ENCODE measurements at regions not wholly inside any gene's neighbourhood (a gene's known extent, or its start where the extent isn't known, plus 50 kb on each side); places are given as distances from the start of the nearest gene placed in this dataset.

DNA sequence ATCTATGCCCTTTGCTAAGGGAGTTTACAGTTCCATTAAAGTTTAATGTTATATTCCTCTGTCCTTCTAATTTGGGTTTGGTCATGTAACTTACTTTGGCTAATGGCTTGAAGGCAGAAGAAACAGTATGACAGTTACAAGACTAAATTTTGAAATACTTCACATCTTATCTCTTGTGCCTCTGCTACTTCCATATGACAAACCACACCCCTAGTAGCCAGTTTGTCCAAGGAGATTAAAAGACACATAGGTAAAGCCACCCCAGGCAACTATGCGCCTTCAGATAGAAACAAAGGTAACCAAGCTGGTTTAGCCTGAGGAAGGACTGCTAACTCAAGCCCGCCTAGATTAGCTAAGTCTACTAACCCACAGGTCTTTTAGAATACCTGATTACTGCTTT is 273.4 kb upstream of the MIR17HG start:
- no peak for DNase-seq (ENCODE audit: low read depth in 2 of 2)

DNA sequence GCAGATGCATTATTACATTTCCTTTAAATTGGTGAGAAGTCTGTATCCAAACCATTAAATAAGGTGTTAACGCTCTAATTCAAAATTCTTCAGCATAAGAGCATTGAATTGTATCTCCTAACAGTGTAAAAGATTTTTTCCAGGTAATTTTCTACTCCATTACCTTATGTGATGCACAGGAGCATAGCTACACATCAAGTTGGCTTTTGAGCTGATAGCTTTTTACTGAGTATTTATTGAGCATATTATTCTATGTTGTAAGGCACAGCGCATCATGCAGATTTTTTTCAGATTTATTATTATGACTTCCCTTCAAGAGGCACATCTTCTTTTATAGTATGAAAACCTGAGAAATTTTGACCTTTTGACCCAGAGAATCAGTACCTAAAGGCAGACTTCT is 270.7 kb upstream of the MIR17HG start:
- no peak for DNase-seq (ENCODE audit: low read depth in 2 of 2)

DNA sequence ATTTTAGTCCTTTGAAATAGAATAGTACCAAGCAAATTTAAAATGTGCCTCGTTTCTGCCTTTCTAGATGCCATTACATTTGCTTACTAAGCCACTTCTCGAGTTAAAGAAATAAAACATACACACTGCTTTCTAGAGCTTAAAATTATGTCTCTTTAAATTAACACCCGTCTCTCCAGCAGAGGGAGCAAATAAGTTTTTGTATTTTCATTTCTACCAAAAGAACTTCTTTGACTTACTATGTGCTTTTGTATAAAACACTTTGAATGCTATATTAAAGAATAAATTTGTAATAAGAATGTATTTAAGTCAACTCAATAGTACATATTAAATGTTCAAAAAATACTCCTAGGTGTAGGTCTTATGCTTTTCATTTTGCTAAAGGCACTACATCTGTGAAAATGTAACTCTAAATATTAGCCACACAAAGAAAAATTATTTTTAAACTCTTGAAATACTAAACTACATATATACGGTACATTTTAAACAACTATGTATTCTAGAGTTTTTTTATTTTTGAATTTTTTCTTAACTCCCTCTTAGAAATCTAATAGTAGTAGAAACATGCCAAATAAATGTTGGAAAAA is 269.3 kb upstream of the MIR17HG start:
- no peak for DNase-seq (ENCODE audit: low read depth in 2 of 2)

DNA sequence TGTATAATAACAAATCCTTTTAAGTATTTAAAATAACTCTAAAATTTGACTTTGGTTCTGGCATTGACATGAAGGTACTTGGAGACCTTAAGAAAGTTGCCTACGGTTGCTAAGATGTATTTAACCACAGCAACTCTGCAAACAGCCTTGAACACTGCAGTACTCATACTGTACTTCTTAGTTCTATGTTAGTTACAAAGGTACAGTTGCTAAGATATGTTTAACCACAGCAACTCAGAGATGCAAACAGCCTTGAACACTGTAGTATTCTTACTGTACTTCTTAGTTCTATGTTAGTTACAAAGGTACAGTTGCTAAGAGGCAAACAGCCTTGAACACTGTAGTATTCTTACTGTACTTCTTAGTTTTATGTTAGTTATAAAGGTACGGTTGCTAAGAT is 268.3 kb upstream of the MIR17HG start:
- DNase-seq (ENCODE audit: low read depth in 2 of 2): no peak

DNA sequence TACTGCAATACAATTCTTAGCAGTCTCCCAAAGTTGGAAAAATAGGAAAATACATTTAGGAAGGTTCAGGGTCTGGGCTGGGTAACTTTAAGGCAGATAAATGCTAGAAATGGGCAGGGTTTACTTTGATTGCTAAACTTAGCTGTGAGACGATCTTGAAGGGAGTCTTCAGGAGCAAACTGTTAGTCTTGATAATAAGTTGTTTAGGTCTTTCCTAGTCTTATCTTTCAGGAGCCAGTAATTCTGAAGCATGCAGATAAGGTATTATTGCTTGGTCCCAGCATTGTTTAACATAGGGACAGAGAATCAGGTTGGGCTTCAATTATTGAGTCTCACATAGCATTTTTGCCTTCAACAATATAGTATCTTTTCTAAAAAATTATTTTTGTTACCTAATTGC is 262.4 kb upstream of the MIR17HG start:
- no peak for DNase-seq (ENCODE audit: low read depth in 2 of 2)

DNA sequence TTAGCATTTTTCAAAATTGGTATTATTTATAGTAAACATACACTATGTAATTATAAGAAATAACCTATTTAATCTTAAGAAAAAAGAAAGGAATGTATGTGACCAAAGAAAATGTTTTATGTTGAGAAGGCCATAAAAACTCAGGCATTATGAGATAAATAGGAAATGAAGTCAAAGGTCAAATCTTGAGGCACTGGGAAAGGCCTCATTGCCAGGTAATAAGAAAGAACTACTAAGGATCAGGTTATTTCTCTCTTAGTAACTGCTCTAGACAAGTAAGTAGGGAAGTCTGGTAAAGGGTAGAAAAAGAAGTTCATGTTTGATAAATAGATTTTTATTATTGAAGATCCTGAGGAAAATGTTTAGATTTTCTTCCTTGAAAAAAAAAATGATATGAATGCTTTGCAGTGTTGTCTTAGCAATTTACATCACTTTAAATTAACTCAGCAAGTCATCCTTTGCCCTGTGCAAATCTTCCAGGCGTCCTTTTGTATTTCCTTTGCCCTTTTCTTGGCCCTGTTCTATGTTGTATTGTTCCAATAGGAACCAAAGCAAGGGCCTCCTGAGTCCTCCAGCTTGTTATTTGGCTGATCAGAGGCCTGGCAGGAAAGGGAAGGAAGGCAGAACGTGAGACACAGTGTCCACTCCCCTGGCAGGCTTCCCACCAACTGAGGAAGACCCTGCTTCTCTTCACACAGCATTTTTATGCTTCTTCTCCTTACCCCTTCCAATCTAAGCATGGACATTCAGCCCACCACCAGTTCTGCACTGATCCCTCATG is 260.4 kb upstream of the MIR17HG start:
- DNase-seq (ENCODE audit: low read depth in 2 of 2): no peak

DNA sequence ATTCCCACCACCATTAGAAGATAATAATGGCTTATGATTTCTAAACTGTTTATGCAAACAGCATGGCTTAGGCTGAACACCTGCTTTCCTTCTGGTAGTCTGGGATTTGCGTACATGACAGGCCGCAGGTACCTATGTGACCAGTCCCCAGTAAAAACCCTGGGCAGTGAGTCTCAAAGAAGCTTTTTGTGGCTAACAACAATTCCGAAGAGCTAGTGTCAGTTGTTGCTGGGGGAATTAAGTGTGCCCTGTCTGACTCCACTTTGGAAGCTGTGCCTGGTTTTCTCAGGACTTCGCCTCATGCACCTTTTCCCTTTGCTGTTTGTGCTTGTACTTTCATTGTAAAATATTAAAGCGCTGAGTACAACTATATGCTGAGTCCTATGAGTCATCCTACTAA is 250.2 kb upstream of the MIR17HG start:
- no peak for DNase-seq (ENCODE audit: low read depth in 2 of 2)

DNA sequence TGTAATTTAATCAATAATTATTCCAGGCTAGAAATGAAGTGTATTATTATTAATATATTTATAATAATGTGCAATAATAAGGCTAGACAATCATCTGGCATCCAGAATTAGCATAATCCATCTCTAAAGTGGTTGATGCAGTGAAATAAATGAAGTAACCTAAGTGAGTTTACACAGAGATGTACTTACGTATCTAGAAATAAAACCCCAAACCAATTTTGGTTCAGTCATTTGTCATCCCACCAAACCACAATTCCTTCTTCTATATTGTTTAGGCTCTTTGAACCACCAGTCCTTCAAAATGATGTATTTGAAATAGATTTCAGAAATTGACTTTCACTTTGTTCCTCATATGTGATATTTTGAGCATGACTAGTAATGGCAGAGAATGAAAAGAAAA is 247.6 kb upstream of the MIR17HG start:
- DNase-seq (ENCODE audit: low read depth in 2 of 2): no peak

DNA sequence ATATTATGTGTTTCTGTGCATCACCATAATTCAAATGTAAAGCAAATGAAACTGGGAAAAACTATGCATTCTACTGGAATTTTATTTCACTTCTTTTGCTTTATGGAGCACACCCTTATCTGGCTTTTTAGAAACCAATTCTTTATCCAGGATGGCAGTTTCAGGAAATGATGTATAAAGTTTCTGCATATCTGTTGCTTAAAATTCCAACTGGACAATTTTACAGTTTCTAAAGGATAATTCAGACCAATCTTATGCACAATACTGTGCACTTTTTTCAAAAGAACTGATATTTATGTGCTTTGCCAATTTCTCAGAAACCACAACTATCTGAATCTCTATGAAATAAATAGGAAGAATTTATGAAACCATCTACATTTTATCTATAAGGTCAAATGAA is 246.5 kb upstream of the MIR17HG start:
- no peak for DNase-seq (ENCODE audit: low read depth in 2 of 2)

DNA sequence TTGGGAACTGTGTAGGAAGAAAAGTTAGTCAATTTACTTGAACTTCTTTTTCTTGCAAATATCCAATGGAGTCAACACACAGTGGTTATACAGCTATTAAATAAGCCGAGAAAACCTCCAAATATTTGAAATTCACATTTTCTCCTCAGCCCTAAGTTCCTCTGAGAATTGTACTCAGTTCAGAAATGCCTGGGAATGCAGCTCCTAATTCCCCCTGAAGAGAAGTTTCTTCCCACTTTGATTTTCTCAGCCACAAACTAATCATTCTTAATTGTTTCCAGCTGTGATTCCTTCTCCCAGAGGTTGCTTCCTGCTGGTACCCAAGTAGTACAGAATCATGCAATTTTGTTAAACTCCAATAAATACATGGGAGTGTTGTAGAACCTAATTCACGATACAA is 246.1 kb upstream of the MIR17HG start:
- no peak for DNase-seq (ENCODE audit: low read depth in 2 of 2)

DNA sequence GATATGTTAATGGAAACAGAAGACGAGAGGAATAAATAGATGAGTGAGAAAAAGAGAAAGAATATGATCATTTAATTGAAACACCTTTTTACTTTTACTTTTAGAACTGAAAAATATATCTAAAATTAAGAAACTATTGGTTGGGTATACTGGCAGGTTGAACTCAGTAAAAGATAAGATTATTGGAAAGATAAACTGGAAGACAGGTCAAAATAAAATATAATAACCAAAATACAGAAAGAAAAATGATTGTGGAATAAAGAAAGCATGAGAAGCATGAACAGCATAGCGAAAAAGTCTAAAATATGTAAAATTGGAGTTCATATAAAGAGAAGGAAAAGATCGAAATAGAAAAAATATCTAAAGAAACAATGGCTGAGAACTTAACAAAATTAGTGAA is 242.2 kb upstream of the MIR17HG start:
- DNase-seq (ENCODE audit: low read depth in 2 of 2): no peak

DNA sequence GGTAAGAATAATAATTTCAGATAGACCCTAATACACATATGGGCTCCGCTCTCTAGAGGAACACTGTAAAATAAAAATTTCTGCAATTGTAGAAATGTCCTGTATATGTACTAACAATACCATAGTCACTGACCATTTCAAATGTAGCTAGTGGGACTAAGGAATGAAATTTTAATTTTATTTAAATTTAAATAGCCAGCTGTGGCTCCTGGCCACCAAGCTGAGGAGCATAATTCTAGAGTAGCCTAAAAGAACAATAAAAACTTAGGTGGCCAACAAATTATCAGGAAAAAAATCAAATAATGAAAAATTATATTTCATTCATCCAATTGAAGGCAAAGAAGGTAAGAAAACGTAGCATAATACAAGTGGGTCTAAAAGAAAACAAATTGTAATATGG is 240.9 kb upstream of the MIR17HG start:
- no peak for DNase-seq (ENCODE audit: low read depth in 2 of 2)

DNA sequence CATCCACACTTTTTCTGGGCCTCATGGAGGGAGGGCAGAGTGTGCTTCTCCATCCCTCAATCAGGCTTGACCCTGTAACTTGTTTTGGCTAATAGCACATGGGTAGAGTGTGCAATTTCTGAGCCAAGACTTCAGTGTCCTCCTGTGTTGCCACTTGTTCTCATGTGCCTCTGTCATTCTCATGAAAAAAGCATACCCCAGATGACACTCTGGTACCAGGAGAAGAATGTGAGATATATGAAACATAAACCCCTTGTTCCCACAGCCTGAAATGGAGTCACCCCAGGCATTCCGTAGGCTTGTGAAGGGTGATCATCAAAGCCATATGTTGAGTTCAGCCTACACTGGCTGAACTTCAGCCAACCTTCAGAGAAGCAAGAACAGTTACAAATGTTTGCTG is 239.2 kb upstream of the MIR17HG start:
- DNase-seq (ENCODE audit: low read depth in 2 of 2): no peak

DNA sequence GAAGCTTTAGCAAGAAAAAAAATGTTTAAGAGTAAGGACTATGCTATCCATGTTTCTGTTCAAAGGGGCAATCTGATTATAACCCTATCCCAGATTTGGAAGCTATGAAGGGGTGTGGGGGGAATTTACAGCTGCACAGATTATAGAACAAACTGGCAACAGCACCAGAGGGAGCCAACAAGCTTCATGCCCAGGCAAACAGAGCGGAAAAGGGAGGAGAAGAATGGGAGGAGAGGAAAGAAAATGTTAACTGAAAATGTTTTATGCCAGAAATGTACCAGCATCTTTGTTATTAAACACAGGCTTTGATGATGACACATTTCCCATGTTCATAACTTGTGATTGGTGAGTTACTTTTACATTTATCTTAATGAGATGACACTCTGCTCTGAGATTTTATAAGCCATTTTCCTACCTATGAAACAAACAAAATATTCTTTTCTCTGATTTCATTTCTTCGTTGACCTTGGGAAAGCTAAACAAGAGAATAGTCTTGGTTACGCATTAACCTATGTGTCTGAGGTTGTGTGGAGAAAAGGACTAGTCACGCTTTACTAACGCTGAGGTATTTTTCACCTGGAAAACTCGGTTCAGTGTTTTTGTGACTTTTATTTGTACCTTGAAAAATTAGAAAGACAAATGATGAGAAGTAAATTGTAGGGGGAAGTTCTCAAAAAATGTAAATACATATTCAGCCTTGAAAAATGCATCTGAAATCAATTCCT is 235.8 kb upstream of the MIR17HG start:
- no peak for DNase-seq (ENCODE audit: low read depth in 2 of 2)

DNA sequence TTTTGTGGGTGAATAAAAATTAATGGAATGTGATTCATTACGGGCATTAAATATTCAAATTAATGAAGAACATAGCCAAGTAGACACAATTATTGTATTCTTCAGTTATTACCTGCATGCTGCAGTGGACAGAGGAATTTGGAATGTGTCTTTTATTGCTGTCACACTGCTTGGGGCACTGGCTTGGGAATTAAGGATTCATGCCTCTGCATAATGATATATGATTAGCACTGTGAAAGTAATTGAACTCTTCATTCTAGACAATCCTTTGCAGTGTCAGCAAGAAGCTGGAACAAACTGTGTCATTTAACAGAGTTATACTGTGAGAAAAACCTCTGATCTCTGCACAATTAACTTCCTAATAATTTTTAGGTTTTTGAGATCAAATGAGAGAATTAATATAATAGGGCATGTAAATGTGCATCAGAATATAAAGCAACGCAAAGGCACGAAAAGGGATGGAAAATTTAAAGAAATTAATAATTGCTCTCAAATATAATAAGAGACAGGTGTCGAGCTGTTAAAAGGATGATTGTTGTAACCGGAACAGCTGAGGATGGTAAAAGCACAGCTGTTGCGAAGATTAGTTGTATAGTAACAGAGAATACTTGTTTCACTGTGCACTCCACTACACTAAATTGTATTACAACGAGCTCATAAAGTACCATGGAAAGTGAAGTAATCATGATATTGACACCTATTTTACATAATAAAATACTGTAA is 235.1 kb upstream of the MIR17HG start:
- no peak for DNase-seq (ENCODE audit: low read depth in 2 of 2)

DNA sequence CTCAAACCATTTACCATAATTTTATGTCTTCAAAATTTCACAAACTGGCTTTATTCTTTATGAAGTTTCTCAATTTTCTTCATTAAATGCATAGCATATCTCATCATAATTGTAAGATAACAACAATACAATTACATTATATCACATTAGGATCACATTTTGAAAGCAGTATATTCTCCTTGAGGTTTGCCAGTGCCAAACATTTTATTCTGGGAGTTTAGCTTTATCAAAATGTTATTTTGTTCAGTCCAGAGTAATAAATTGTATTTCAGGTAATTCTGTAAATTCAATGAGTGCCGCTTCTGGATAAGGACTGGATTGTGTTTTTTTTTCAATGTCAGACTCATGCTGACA is 234.6 kb upstream of the MIR17HG start:
- DNase-seq (ENCODE audit: low read depth in 2 of 2): no peak

DNA sequence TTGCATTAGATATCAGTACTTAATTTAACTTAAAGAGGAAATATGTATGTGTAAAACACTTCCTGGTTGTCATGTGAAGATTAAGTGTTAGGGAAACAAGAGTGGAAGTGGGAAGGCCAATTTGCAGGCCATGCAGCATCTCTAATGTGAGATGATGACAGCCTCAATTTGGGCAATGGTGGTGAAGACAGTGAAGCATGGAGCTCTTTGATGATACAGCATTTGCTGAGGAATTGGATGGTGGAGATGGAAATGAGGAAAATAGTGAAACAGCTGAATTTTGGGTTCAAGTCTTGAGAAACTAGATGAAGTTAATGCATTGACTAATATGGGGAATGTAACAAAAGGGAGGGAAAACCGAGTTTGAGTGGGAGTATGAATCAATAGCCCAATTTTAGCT is 231.7 kb upstream of the MIR17HG start:
- DNase-seq (ENCODE audit: low read depth in 2 of 2): no peak

DNA sequence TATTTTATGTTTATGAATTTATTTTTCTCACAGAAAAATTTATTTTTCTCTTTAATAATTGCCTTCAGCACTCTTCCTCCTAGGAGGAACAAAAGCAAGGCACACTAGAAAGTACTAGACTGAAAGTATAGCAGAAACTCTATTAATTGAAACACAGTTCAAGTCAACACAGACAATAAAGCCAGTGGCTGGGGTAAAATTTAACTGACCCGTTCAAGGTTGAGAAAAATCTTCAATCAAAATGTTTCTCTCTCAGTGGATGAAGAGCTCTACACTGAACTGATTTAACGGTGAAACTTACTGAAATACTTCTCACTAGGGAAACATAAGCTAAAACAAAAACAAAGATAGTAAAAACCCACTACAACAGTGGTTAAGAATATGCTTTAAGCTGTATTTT is 230.1 kb upstream of the MIR17HG start:
- DNase-seq (ENCODE audit: low read depth in 2 of 2): no peak

DNA sequence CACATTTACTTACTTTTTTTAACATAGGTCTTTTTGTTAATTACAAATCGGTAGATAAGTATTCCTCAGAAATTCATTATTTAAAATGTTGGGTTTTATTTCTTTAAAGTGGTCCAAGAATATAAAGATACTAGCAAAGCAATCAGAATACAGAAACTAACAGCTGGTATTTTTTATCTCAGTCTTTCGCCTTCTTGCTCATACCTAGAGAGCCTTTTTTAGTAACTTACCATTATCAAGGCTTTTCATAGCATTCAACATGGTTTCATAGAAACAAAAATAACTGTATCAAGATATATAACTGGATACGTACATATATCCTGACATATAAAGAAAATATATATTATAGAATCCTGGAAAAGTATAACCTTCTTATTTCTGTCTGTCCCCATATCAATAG is 227.8 kb upstream of the MIR17HG start:
- no peak for DNase-seq (ENCODE audit: low read depth in 2 of 2)

DNA sequence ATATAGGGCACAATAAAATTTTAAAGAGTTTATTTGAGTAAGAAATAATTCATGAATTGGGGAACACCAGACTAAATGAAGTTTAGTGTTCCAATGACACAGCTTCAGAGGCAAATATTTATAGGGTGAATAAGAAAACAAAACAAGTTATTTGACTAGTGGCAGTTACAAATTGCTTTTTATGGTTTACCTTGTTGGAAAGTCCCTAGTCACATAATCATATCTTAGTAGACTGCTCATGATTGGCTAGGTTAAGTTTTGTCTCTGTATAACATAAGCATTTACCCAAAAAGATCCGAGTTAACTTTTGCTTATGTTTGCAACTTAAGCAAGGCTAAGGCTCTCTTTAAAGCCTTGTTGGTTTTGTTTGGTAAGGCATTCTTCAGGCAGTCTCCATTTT is 224.7 kb upstream of the MIR17HG start:
- DNase-seq (ENCODE audit: low read depth in 2 of 2): no peak

DNA sequence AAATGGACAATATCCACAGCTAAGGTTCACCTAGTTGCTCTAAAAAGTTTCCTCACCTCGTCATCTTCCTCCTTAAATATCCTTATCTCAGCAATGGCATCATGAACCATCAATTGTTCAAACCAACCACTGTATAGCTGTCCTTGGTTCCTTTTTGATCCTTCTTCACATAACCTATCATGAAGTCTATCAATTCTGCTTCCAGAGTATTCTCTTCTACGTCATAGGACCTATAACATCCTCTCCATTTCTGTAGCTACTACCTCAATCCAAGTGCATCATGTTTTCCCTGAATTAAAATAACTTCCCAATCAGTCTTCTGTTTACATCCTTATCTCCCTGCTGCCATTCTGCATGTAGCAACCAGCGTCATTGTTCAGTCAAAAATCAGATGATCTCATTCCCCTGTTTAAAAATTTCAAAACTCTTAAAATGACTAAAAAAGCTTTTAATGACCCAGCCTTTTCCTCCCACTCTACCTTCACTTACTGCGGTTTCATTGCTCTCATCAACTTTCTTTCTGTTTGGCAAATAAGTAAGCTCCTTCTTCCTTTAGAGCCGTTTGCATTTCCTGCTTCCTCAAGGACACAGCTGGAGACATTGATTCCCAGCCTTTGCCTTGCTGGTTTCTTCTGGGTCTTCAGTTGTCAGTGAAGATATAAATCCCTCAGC is 223.9 kb upstream of the MIR17HG start:
- no peak for DNase-seq (ENCODE audit: low read depth in 2 of 2)

DNA sequence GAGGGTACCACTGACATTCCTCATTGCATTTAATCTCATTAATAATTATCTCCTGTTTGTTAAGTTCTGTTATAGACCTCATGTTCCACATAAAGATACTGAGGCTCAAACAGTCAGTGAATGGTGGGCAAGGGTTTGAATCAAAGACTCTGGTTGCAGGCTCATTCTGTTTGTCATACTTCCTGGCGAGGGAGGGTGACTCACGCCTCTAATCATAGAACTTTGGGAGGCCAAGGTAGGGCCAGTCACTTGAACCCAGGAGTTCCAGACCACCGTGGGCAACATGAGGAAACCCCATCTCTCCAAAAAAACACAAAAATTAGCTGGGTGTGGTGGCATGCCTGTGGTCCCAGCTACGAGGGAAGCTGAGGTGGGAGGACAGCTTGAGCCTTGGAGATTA is 220.7 kb upstream of the MIR17HG start:
- no peak for DNase-seq (ENCODE audit: low read depth in 2 of 2)

Data from stimulated activated CD4-positive, alpha-beta T cell treated with anti-CD3 and anti-CD28 coated beads, Interleukin-1b, Interleukin-23, amount 100 ng/mL, for 4 hours (primary cell).